GM12875 (cell line): ENCODE measurements at regions not wholly inside any gene's neighbourhood (a gene's known extent, or its start where the extent isn't known, plus 50 kb on each side); places are given as distances from the start of the nearest gene placed in this dataset.

Source experiments
- H3K4me3 ChIP-seq: one replicate; pipeline ENCODE4 v1.5.1; 2011; ENCODE audit warnings: low read depth, low read length, control low read depth
- CTCF ChIP-seq: IDR thresholded peaks from 2 replicates; pipeline ENCODE4 v1.5.1; 2011; ENCODE audit warnings: low read depth, mild to moderate bottlenecking, control low read depth, inconsistent platforms, low read length, moderate library complexity, borderline replicate concordance; ENCODE audit not compliant: insufficient read depth

GRCh38 chr3:7793786-7794185, 707.8 kb upstream of the LMCD1 start:
- TF ChIP-seq CTCF, result no peak
- H3K4me3 ChIP-seq, result no peak overlapping the region

GRCh38 chr3:7798276-7798675, 703.3 kb upstream of the LMCD1 start:
- TF ChIP-seq CTCF, result no peak
- H3K4me3 ChIP-seq, result no peak overlapping the region

DNA sequence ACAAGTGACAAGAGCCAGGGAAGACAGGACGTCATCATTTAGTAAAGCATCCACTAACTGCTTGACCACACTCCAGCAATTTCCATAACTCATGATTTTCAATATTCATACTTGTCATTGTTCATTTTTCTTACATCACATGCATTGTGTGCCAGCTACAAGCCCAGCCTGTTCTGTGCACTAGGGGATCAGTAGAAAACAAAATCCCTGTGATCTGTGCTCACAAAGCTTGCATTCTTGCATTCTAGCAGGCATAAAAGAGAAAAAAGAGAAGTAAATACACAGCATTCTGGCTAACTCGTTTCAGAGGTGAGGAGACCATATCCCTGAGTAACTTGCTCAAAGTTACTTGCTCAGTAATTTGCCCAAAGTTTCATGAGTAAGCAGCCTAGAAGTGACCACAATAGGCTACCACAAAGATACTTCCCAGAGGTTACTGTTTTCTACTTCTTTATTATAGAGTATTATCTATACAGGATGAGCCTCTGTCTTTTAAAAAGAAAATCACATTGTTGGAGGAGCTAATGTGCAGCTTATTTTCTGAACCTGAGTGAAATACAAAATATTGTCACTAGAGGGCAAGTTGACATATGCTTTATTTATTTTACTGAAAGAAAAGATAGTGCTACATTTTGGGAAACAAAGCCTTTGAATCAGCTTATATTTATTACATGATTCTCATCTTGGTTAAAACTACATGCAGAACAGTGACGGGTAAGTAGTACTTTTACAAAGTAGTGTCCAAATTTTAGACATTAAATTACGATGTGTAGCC, 701.4 kb upstream of the LMCD1 start:
- no peak for TF ChIP-seq CTCF
- H3K4me3 ChIP-seq, result no peak overlapping the region

GRCh38 chr3:7812490-7812889, 689.1 kb upstream of the LMCD1 start:
- TF ChIP-seq CTCF, result no peak
- H3K4me3 ChIP-seq, result no peak overlapping the region

GRCh38 chr3:7813365-7813764, 688.3 kb upstream of the LMCD1 start:
- TF ChIP-seq CTCF, result no peak
- no peak overlapping the region for H3K4me3 ChIP-seq

DNA sequence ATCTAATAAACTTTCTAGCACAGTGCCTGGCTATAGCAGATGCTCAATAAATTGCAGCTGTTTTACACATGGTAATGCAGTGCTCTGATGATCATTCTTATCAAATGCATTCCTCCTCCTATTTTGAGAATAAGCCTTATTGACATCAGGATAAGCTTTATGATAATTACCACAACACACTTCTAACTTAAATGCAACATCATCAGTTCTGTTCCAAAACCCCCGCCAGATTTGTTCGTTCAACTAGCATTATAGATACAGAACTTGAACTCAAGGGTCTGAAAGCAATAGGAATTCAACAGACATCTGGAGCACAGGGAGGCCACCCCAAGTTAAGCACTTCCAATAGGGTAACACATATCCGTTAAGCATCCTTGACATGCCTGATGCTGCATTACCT, 684.4 kb upstream of the LMCD1 start:
- TF ChIP-seq CTCF, result no peak
- no peak overlapping the region for H3K4me3 ChIP-seq

DNA sequence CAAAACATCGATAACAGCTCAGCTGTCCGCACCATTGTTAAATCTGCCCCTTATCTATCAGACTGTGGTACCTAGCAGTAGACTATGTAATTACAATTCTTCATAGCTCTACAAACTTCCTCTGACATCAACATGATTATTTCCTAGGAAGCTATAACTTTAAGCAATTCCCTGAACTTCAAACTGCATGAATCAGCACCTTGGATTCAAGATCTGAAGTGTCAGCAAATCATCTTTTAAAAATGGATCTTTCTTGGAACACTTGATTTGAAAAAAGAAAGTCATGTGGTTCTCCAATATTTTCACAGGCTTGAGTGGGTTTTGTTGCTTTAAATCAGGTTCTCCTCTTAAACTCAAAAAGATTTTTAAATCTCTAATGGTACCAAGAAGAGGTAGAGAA, 680.7 kb upstream of the LMCD1 start:
- no peak for TF ChIP-seq CTCF
- no peak overlapping the region for H3K4me3 ChIP-seq
